Occipital lobe (tissue), 1 donor: ENCODE measurements at regions not wholly inside any gene's neighbourhood (a gene's known extent, or its start where the extent isn't known, plus 50 kb on each side); places are given as distances from the start of the nearest gene placed in this dataset.
A peak's percentile ranks its signal among the peaks of the same experiment; 100 is the strongest.

Experiments
- DNase-seq: peaks from one replicate; lab custom pipeline; 2025; lab: John Stamatoyannopoulos, UW

DNA sequence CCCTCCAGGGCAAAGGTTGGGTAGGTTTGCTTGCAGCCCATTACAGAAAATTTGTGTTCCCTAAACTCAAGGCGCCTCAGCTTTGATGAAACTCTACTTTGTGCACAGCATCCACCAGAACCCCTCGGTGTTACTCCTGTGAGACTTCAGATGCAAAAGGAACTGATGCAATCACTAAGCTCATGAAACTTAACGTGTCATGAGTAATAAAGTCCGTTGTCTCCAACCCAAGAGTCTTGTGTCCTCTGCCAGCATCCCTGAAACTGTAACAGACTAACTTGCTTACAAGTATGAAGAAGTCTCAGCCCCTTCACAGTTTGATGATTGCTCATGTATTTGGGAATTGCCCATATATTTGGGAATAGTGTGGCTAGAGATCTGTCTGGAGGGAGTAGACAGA lies 74.8 kb upstream of the MARCHF10 start:
- DNase-seq, result no peak

DNA sequence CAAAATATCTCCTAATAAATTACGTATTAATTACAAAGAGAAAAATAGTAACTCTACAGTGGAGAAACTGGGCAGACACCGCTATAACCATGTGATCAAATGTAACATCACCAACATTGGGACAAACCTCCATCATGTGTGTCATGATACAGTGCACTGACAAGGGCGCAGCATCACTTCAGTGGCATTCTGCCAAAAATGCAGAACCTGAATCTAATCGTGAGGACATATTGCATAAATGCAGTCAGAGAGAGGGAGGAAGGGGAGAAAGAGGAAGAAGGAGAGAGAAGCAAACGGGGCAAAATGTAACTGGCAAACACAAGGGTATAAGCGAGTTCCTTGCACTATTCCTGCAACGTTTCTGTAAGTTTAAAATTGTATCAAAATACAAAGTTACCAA lies 74.2 kb upstream of the MARCHF10 start:
- DNase-seq, result no peak

DNA sequence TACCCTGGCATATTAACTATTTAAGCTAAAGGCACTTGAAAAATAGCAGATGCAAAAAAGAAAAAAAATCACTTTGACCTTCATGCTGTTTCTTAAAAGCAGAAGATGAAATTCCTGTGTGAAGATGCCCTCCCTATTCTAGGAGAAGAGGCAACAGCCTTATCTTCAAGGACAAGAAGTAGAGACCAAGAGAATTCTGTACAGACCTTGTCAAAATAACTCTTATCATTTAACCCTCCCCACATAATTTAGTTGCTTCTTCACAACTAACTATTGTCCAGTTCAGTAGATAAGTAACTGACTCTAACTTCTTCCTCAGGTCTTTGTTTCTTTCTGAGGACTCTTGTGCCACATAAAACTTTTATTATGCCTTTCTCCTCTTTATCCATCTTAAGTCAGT lies 72.0 kb upstream of the MARCHF10 start:
- no peak for DNase-seq

DNA sequence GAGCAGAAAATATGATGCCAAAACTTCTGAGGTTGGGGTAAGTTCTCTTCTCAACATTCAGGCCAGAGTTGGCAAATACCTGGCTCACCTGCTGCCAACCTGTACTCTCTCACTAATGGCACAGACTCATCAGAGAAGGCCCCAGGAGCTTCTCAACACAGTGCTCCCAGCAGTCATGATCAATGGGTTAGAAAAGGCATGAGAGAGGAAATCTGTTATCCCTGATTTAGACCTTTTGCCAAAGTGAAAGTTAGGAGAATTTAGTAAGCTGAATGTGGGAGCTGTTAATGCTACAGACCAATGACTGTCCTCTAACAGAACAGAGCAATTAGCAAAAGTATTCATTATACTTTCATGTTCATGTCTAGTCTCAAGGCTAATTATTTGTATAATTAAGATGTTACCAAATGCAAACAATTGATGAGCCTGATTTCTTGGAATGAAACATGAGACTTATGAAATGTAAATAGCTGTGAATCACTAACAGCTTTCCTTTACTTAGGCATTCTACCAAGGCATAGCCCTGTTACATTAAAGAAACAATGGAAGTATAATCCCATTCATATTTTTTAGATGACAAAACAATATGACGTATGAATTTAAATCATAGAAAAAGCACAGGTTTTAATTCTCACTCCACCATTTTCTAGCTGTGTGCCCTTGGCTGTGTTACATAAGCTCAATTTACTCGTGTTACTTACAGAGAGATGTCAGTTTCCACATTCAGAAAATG lies 68.7 kb upstream of the MARCHF10 start:
- DNase-seq, result no peak

DNA sequence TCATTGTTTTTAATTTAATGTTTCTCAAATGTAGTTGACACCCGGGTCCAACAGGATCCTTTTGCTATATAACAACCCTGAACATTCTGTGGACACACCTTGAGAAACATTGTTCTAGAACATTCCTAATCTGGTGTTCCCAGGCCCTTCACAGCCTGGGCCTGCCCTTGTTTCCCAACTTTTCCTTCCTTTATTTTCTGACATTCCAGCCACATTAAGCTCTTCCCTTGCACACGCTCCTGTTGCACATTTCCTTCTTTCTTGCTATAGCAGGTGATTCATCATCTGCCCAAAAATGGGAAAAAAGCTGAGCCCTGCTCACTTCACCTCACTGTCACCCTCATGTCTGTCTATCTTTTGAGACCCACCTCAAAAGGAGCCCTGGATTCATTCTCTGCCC lies 67.9 kb upstream of the MARCHF10 start:
- DNase-seq, result no peak

DNA sequence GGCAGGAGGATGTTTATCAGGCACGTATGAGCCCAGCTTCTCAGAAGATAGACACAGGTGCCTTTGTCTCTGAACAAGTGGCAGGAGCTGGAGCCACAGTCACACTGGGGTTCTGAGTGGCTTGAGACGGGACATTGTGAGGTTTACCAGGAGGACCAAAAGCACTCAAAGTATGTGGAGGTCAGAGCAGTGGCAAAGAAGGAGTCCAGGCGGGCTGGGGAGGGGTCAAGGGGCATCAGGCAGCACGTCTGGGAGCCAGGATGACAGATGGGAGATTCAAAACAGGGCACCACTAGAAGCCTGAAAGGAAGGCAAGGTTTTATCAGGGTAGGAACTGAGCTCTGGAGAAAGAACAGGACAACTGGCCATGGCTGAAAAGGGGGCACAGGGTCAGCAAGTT lies 67.2 kb upstream of the MARCHF10 start:
- no peak for DNase-seq

DNA sequence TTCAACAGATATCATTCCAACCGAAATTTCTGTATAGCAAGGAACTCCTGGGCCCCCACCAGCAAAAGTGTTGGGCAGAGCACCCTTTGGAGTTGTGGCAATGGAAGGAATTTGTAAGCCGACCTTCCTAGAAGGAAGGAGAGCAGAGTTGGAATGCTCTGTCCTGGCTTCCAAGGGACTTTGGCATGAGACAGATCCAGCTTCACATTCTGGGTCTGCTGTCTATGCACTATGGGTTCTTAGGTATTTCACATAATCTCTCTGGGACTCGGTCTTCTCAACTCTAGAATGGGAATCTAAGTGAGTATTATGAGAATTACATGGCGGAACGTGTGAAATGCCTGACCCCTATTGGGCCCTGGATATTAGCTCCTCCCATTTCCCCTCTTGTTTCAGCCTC lies 63.2 kb upstream of the MARCHF10 start:
- no peak for DNase-seq

DNA sequence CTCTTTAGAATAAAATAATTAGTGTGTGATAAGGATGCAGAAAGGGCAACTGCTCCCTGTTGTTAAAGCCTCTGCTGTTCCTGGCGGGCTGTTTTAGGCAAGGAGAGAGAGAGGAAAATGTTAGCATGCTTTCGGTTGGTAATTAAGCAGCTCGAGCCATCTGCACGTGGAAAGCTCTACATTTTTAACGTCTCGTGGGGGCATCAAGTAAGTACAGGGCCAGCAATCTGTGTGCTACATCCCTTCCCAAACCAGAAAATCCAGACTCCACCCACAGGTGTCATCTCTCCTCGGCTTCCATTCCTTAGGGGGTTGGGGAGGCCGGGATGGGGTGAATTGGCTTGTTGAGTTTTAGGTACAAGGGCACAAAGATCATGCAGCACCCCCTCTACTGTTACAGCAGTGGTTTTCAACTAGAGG lies 62.4 kb upstream of the MARCHF10 start:
- DNase-seq, result no peak

DNA sequence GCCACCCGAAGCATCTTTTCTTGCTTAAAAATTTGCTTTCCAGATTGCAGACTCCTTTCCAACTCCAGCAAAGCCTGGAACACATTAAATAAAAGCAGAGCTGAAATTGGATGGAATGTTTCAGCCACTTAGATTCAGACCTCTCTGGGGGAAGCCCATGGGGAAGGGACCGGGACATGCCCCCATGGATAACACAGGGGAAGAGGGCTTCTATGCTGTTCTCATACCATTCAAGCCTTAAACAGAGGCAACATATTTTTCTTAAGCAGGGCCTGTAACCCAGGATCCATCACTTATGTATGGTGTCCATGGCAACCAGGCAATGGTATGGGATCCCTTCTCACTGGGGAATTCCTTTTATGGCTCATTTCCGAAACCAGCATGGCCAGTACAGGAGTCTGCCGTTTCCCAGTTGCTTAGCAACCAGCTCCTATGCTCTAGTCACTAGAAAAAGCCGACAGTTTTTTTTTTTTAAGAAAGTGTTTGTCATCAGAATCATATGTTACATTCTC lies 62.0 kb upstream of the MARCHF10 start:
- peak; percentile 44 for DNase-seq

DNA sequence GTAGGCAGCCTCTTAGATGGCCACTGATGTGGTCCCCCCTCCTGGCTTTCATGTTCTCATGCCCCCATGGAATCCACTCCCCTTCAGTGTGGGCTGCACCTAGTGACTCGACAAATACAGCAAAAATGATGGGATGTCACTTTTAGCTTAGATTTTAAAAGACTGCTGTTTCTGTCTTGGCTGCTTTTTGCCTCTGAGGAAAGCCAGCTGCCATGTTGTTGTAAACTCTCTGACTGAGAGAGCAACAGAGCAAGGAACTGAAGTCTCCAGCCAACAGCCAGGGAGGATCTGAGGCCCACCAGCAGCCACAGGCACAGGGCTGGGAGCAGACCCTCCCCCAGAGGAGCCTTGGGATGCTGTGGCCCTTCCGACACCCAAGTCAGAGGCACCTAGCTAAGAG lies 60.6 kb upstream of the MARCHF10 start:
- DNase-seq, result no peak

DNA sequence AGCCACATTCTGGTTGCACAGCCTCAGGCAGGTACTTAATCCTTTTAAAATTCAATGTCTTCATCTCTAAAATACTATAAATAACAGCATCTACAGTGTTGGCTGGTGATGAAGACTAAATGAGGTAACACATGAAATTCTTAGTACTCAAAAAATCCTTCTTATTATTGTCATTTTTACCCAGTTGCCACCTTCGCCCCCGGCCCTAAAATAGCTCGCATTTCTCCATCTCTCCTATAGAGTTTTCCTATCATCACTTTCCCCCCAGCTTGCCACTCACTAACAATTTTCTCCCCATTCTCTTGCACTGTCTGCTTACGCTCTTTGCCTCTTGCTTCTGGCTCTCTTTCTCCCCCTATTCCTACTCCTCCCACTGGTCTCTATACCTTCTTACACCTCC lies 59.9 kb upstream of the MARCHF10 start:
- DNase-seq, result no peak

DNA sequence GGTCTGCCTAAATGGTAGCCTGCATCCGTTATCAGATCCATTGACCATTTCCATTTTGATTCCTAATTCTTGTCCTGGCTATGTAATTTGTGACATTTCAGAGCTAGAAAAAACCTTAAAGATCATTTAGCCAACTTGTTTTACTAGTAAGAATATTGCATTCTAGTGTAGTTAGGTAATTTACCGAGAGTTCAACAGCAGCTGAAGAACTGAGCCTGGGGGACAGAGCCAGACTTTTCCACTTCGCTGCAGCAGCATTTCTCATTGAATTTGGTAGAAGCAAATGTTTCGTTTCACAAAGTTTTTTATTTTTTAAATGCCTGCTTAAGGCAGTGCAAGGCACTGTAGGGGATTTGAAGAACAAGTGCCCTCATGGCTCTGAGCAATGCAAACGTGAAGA lies 59.2 kb upstream of the MARCHF10 start:
- no peak for DNase-seq

DNA sequence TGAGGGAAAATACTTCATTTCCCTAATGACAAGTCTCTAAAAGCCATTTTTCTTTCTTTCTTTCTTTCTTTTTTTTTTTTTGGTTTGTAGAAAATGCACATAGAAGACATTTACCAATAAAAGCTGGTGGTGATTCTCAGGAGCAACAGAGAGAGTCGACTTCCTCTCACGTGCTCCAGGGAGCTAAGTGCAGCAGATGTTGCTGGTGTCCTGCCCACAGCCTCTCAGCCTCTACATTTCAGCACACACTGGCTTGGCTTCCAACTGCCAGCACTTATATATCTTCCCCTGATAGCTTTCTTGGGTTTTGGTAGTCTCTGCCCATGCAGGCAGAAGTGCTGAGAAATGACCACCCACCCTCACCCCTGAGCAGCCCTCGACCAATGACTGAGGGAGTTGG lies 58.4 kb upstream of the MARCHF10 start:
- no peak for DNase-seq

DNA sequence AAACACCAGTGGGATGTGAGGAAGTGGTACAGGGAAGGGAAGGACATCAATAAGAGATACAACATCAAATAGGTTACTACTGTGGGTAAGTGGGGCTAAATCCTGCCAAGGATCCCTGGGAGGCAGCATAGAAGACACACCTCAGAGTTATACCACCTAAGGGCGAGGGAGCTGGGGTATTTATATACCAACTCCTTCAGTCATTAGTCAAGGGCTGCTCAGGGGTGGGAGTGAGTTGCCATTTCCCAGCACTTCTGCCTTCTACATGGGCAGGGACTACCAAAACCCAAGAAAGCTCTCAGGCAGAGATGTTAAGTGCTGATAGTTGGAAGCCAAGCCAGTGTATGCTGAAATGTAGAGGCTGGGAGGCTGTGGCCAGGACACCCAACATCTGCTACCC lies 57.5 kb upstream of the MARCHF10 start:
- no peak for DNase-seq

DNA sequence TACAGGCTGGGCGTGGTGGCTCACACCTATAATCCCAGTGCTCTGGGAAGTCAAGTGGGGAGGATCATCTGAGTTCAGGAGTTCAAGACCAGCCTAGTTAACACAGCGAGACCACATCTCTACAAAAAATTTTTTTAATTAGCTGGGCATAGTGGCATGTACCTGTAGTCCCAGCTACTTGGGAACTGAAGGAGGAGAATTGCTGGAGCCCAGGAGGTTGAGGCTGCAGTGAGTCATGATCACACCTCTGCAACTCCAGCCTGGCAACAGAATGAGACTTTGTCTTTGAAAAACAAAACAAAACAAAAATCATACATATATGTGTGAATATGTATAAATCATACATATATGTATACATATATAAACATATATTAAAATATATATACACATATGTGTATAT lies 54.1 kb upstream of the MARCHF10 start:
- no peak for DNase-seq

DNA sequence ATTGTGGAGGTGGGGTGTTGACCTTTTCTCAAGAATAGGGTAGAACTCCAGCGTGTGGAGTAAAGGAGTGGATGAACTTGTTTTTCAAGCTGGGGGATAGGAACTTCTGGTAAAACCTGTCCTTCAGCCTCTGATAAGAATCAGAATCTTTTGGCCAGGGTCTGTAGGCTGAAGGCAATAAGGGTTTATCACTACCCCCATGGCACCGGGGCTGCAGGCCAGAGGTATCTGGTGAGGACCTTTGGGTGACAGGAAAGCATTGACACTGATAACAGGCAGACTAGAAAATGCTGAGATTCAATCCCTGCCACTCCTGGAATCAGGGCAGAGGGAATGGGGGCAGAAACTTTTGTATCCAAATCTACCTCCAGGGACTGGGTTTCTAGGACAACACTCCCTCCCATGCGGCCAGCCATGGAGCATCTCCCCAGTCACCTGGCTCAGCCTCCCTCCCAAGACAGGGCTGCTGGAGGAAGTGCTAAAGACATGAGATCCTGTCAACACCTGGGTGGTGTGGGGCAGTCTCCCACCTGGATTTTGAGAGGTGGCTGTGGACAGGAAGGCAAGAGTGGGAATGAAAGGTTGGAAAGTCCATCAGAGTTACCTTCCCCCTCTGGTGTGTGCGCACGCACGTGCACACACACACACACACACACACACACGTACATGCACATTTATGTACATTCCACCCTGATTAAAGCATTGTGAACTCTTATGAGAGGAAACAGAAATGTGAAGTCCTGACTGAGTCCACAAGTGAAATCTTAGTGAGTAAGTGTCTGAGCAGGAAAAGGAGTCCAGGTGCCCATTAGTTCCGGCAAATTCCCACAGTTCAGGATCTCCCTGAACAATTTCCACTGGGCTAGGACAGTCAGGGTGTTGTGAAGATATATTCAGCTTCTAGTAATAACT lies 53.1 kb upstream of the MARCHF10 start:
- DNase-seq, result no peak

DNA sequence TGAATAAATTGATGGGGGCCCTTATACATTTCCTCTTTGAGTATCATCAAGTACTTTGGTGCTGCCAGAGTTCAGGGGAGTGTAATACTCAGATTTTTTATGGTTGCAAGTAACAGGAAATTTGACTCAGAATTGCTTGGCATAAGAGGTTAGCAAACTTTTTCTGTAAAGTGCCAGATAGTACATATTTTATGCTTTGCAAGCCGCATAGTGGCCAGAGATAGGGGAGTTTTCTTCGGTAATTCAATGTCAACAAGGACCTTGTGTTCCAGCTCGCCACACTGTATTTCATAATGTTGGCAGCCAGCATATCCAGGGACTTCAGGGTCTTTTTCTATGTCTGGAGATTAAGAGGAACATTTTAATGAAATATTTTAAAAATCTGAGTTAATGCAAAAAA lies 51.0 kb upstream of the MARCHF10 start:
- no peak for DNase-seq
